ENCODE measurements at regions not wholly inside any gene's neighbourhood (a gene's known extent, or its start where the extent isn't known, plus 50 kb on each side); places are given as distances from the start of the nearest gene placed in this dataset.

- Histone ChIP-seq H3K14ac (replicated peaks; ENCODE audit: low read depth, low read length) (no peak overlapping the region), H2BK20ac (ENCODE audit: low read depth, low read length) (no peak overlapping the region), H2AK5ac (ENCODE audit: low read depth, low read length) (no peak overlapping the region), H3K4me2 (ENCODE audit: low read depth, low read length) (no peak overlapping the region), H3K9me1 (ENCODE audit: insufficient read depth, low read length) (no peaks in the 10 kb centered on the region), H3K4me3 (ENCODE audit: insufficient read depth, low read depth, low read length) (no peak overlapping the region), H2AK9ac (replicated peaks; ENCODE audit: low read depth, low read length, poor library complexity) (no peak overlapping the region), H3K79me1 (ENCODE audit: low read depth in 1 of 2, low read length in 2 of 2) (no peaks in the 10 kb centered on the region), H2BK15ac (ENCODE audit: low read depth, low read length) (no peak overlapping the region), H3K9ac (ENCODE audit: low read depth, low read length) (no peak overlapping the region), H4K8ac (ENCODE audit: low read depth in 2 of 2, low read length in 2 of 2) (no peak overlapping the region), H4K5ac (ENCODE audit: low read depth, low read length) (no peak overlapping the region), H4K20me1 (ENCODE audit: insufficient read depth, low read length) (no peaks in the 10 kb centered on the region), H3K4ac (ENCODE audit: low read depth, low read length) (no peak overlapping the region), H3K9me3 (ENCODE audit: control insufficient read depth, insufficient read depth, low read length) (peaks cover 16% of the 10 kb centered on the region), H3K56ac (ENCODE audit: extremely low read depth, insufficient read depth, low read length) (no peak overlapping the region), H3K4me1 (ENCODE audit: control insufficient read depth, insufficient read depth, low read length) (no peaks in the 10 kb centered on the region), H3K27ac (ENCODE audit: insufficient read depth, low read length) (no peak overlapping the region), H3K36me3 (ENCODE audit: control insufficient read depth, insufficient read depth, low read length) (no peaks in the 10 kb centered on the region), H2BK5ac (ENCODE audit: low read depth, low read length, poor library complexity, severe bottlenecking) (no peak overlapping the region), H2AFZ (replicated peaks; ENCODE audit: low read length, poor library complexity) (no peak overlapping the region), H4K91ac (ENCODE audit: insufficient read depth, low read depth, low read length) (no peak overlapping the region), H2BK120ac (ENCODE audit: low read depth, low read length) (no peak overlapping the region), H3K18ac (ENCODE audit: low read depth, low read length) (no peak overlapping the region), H3K27me3 (ENCODE audit: control insufficient read depth, insufficient read depth, low read length) (no peaks in the 10 kb centered on the region), H3K23ac (ENCODE audit: low read depth, low read length) (no peak overlapping the region)
- TF ChIP-seq MXI1 (IDR thresholded peaks at IDR 0.05; ENCODE audit: borderline replicate concordance, low read depth, low read length) (no peak), POLR2A (IDR thresholded peaks at IDR 0.05; ENCODE audit: low read depth, low read length) (no peak)
- BruUV-seq (replicated peaks), result no TSS peak
- no peak for DNase-seq
- in situ Hi-C loops (cut with MboI; ENCODE audit: low sequenced_read_pairs) (no loop called here), intact Hi-C loops (cut with micrococcal nuclease) (no loop called here), dilution Hi-C loops (cut with HindIII; ENCODE audit: low sequenced_read_pairs, unreplicated experiment) (no loop called here)
- ATAC-seq (ENCODE audit: low read depth), result no peak
- ChIA-PET POLR2A (ENCODE audit: unreplicated experiment) (no interaction called here), CTCF (no interaction called here)
- no CpG with 5 or more reads among the region's 8 CpGs for WGBS, 2 experiments (ENCODE audit: extremely low coverage in 2 of 2, insufficient read length in 1 of 2)
Measured at GRCh38 chr19:31885280-31885853, 460.0 kb upstream of the ZNF507 start.

Data from IMR-90 (cell line).